Muscle of arm (tissue), 1 donor: ENCODE measurements at regions not wholly inside any gene's neighbourhood (a gene's known extent, or its start where the extent isn't known, plus 50 kb on each side); places are given as distances from the start of the nearest gene placed in this dataset.
"Not testable (repeated sequence)": the region's sequence is repeated elsewhere in the genome, so short reads cannot be mapped to it uniquely, and the experiment has no call there.

ENCODE experiments used
- DNase-seq: peaks from one replicate; pipeline ENCODE4 v3.0.0-alpha.2; 2013

DNA sequence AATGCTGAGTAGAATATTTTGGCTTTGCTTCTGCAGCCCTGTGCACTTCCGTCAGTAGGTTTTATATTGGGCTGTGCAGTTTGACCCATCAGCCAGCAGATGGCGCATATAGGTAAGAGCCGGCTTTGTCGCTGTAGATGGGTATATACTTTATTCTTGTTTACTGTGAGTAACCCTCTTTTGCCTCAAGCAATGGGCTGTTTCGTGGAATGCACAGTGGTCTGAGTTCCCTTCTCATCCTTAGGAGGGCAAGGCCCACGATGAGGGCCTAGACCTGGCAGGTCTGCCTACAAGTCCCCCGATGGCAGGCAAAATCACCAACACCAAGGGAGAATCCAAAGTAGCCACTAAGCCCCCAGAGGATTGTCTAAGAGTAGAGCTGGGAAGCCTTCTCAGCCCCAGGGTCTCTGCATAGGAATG lies 1002.9 kb upstream of the KCND2 start:
- DNase-seq = peak; percentile 41

DNA sequence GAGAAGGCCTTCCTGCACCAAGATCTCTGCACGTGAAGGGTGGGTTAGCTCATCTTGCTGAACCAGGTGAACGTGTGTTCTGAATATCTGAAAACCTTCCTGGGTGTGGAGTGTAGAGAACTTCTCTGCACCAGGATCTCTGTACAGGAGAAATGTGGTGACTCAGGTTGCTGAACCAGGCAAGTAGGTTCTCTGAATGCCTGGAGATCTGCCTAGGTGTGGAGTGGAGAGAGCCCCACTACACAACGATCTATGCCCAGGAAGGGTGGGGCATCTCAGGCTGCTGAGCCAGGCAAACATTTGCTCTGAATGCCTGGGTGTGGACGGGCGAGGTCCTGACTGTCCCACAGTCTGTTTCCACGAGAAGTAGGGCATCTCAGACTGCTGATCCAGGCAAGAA lies 1002.3 kb upstream of the KCND2 start:
- no peak for DNase-seq

DNA sequence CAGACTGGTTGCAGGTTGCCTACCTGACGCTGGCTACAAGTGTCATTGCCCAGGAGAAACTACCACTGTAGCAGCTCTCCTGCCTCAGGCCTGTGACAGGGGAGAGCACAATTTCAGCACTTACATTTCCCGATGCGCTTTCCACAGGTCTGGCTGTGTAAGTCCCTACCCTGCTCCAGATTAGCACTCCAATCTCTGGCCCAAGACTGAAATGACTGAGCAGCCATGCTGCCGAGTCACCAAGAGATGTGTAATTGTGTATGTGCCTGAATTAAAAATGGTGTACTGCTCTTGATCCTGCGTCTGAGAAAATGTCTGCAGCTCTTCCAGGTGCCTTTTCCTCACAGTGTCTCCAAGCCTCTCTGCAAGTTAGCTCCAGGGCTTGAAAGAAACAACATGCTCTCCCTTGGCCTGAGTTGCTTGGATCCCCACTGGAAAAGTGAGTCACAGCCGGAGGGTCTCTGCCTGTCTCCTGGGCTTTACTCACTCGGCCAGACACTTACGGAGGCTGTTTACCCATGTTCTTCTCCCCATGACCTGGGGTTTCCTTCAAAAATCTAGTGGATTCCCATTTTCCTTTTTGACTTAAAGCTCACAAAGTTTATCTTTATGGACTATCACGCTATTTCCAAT lies 1001.7 kb upstream of the KCND2 start:
- no peak for DNase-seq

DNA sequence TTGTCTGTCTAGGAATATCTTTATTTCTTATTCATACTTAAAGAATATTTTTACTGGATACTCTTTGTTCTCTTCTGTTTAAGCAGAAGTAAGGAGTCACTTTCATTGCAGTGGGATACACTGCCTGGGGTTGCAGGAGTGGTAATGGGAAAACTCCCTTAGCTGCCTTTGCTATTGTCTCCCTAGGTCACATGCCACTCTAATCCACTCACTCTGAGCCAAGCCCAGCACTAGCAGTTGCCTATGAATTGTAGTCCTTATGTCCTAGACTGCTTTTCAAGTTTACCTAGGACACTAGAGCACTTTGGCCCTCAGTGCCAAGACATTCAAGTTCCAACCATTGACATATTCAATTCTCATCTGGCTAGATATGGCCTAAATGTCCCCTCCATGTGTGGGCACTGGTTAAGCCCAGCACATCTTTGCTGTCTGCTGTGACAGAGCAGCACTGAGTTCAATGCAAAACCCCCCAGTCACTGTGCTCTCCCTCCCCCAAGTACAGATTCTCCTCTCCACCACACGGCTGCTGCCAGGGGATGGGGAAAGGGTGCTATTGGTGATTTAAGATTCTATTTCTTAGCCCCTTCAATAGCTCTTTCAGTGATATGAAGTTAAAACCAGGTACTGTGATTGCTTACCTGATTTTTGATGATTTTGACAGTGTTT lies 991.7 kb upstream of the KCND2 start:
- DNase-seq = no peak

DNA sequence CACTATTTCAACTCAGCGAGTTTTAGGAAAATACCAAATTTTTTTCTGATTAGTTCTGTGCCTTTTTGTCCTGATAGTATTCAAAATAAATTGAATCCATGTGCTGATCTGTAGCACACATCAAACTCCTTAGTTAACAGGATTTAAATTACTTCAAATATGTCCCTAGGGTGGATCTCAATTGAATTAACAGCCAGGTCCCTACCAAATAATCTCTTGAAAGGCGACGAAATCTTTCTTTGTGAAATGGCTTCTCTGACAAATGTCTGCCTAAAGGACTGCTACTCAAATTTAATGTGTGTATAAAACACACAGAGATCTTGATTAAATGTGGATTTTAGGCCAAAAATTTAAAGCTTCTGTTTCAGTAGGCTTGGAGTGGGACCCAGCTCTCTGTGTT lies 989.6 kb upstream of the KCND2 start:
- no peak for DNase-seq

DNA sequence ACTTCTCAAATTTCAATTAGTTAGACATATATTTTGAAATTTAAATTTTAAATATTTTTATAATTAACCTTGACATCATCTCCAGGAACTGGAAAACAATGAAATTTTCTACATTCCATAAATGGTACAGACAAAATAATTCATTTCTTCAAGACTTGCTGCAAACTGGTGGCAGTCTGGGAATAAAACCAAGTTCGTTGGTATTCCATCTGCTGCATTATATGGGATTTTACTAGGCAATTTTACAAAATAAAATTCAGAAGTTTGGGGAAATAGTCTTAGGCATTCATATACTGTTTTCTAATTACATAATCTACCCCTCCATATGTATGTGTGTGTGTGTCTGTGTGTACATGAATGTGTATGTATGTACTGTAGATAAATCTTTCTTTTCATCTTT lies 984.6 kb upstream of the KCND2 start:
- DNase-seq = no peak

DNA sequence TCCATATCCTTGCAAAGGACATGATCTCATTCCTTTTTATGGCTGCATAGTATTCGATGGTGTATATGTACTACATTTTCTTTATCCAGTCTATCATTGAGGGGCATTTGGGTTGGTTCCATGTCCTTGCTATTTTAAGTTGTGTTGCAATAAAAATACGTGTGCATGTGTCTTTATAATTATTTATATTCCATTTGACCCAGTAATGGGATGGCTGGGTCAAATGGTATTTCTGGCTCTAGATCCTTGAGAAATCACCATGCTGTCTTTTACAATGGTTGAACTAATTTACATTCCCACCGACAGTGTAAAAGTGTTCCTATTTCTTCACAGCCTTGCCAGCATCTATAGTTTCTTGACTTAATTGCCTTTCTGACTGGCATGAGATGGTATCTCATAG lies 972.6 kb upstream of the KCND2 start:
- DNase-seq = not testable (repeated sequence)

DNA sequence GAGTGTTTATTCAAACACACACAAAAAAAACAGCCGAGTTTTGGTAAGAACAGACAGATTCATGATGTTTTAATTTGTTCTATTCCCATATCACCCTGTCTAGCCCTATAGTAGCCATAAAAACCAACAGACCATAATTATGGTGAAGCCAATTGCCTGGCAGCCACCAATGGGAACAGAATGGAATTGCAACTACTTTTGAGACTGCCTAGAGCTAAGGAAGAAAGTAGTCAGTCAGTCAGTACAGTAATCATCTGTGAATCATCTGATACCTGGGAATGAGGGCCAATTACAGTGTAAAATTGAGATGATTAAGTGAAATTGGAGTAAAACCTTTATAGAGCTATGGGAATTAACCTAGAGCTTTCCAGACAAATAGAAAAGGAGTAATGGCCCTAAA lies 952.7 kb upstream of the KCND2 start:
- DNase-seq = no peak

DNA sequence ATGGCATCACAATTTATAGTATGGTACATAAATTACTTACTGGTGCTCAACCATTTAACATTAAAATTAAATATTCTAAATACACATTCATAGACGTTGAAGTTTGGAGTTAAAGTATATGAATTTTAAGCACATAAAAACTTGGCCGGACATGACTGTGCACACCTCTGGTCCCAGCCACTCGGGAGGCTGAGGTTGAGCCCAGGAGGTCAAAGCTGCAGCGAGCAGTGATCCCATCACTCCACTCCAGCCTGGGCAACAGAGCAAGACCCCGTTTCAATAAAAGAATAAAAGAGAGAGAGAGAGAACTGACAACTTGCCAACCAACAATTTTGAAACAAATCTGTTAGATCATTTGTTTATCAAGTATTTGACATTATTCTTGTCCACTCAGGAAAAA lies 943.3 kb upstream of the KCND2 start:
- no peak for DNase-seq

DNA sequence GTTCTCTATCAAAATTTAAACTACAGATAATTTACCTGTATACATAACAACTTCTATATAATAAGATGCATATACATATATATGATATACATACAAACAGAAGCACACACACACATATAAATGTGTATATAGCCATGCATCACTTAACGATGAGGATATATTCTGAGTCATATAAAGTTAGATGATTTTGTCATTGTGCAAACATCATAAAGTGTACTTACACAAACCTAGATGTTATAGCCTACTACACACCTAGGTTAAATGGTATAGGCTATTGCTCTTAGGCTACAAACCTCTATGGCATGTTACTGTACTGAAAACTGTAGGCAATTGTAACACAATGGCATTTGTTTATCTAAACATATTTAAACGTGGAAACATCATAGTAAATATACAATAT lies 937.6 kb upstream of the KCND2 start:
- DNase-seq = no peak

DNA sequence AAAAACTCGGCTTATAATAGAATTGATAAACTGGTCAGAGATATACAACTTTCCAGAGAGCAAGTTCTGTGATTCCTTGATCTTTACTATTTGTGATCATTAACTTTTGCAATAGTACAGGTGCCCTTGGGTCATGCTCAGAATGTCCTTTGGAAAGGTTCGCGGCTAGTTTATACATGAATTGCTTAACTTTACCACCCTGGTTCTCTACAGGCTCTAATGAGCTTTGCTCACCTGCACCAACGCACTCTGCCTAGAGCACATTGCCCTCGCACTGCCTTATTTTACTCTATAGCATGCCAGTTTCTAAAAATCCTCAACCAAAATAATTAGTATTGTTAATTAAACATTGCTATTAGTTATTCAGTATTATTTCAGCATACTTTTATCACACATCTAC lies 931.2 kb upstream of the KCND2 start:
- DNase-seq = no peak

DNA sequence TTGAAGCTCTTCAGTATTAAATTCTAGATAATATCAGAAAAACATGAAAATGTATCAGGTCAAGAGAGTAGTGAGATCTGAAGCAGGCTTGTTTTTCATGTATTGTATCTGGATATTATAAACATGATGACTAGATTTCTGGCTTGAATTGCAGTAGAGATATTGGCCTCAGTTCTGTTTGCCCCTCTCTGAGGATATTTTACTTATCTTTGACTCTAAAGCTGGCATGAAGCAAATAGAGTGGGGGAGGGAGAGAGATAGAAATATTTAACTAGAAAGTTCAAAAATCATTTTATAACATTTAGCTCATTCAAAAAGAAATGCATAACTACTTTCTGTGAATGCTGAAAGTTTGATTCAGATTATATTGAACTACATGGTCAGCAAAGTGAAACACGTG lies 929.7 kb upstream of the KCND2 start:
- DNase-seq = no peak

DNA sequence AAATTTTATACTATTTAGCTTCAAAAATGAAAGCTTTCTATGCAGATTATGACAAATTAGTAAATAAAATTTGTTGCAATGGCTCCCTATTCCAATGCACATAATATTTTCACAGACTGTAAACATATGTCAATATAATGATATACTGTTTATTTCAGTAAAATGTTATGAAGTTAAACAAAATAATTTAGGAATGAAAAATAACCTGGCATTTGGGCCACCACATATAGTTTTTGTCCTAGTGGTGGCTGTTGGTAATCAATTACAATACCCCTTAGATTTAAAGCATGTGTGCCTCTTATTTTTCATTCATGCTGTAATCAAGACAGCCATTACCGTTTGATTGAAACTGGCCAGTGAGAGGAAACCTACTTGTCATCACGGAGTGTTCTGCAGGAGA lies 928.5 kb upstream of the KCND2 start:
- DNase-seq = no peak

DNA sequence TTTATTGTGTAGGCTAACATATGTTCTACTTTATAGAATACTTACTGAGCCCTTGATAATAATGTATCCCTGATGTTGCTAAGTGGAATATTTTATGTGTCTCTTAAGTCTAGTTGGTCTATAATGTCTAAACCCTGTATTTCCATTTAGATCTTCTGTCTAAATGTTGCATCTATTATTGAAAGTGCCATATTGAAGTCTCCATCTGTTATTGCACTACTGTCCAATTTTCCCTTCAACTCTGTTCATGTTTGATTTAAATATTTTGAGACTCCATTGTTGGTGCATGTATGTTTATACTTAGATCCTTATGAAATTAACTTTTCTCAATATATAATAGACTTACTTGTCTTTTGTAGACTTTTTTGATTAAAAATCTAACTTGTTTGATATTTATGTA lies 924.5 kb upstream of the KCND2 start:
- DNase-seq = no peak

DNA sequence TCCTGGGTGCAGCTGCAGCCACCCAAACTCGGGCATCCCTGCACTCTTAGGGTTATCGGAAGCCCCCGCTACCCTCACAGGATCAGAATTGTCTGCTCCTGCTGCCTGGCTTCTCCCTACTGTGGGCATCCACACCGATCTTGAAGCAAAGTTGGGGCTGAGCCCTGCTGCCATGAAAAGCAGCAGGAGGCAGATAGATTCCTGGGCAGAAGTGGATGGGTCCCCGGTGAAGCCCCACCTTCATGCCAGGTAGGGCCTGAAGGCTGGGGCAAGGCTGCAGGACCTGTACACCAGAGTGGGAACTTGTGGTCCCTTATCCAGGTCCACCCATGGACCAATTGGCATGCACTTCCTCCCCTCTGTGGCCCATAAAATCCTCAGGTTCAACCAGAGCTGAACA lies 922.6 kb upstream of the KCND2 start:
- no peak for DNase-seq

DNA sequence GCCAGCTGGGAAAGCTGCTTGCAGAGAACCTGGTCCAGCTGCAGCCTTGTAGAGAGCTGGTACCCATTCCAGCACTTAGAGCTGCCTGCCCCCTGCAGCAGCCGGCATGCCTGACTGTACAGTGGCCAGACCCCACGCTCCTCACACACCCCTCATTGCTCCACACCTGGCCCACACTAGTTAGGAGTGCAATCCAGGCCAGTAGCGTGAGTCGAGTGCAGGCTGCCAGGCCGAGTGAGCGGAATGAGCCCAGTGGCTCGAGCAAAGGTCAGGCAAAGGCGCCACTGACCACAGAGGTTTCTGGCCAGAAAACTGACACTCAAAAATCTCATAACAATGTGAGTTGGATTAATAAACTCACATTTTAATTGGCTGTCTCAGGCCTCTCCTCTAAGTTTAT lies 921.7 kb upstream of the KCND2 start:
- no peak for DNase-seq

DNA sequence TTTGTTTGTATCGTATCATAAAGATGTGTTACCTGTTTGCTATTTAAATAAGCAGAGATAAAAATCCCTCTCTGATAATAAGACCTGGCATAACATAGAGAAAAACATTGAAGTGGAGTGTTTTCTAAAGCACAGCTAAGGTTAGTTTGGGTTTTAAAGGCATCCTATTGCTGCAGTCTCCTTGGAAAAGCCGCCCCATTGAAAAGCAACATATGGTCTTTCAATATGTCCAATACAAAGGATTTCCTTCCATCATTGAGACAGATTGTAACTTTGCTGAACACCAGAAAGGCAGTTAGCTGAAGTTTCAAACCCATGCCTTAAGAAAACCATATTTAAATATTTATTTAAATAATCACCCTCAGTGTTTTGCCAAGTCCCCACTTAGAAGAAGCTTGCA lies 898.5 kb upstream of the KCND2 start:
- DNase-seq = no peak

DNA sequence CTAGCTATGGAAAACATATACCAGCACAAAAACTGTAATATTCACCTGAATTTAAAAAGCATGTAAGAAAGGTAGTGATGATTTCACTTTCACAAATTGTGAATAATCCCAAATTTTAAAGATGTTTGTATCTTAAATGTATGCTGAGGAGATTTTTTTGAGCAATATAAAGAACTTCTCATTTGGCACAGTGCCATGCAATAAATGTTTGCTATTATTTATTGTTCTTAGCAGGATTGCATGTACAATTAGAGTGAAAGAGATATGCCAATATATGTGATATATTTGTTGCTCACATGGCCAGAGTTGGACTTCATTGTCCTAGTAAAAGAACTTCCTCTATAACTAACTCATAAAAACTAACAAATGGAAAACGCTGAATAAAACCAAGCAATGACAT lies 895.1 kb upstream of the KCND2 start:
- no peak for DNase-seq

DNA sequence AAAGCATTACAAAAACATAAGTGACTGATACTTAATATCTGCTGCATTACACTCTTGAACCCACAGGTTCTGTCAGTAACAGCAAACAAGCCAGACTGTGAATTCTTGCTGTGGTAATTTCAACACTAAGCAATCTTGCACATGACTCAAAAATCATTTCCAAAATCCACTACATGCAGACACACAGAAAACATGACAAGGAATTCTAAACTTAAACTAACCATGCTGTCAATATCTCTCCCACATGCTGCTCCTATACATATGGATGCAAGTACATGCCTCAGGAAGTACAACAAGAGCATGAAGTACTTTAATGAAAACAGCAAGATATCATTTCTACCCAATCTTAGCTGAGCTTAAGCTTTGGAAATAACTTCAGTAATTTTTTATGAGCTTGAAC lies 890.2 kb upstream of the KCND2 start:
- no peak for DNase-seq

DNA sequence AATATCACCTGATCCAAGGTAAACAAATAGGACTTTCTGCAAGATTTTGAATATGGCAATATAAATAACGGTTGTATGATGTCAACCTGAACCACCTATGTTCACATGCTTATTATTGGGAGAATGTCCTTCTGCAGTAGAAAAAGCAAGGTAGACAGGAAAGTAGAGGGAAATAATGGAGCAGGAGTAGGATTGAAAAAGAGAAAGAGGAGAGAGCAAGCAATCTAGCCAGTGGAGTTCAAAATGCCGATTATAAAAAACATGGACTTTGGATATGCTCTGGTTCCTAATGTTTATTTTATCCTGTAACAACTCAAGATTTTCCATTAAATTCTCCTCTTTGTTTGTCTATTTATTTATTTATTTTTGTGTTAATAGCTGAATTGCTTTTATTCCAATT lies 878.0 kb upstream of the KCND2 start:
- DNase-seq = no peak

DNA sequence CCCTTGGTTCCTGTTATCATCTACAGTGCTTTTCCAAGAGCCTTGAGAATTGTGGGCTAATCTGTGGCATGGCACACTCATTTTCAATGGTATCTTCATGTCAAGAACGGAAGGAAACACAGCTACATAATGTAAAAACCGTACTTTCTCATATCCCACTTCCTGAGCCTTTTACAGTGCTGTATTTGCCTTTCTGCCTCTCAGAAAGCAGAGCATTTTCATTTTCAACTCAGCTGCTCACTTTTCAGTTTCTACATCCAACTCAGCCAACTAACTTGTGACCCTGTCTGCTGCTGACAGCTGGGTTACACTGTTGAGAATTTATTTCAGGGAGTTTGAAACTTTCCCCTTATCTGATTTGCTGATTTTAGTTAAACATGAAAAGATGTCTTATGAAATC lies 875.8 kb upstream of the KCND2 start:
- no peak for DNase-seq

DNA sequence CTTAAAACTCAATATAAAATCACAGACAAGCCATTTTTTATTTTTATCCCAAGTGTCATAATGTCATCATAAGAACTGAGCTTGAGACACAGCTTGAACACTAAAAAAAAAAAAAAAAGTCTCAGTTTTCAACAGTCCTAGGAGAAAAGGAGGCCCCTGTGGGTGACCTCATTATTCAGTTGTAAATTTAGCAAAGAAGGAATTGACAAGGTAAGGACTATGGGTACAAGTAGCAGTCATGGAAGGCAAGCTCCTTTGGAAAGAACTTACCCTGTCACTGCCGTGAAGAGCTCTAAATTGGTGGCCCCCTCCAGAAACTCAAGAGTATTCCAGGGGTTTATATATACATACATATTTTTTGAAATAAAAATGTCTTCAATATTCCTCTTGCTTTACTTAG lies 864.4 kb upstream of the KCND2 start:
- DNase-seq = no peak

DNA sequence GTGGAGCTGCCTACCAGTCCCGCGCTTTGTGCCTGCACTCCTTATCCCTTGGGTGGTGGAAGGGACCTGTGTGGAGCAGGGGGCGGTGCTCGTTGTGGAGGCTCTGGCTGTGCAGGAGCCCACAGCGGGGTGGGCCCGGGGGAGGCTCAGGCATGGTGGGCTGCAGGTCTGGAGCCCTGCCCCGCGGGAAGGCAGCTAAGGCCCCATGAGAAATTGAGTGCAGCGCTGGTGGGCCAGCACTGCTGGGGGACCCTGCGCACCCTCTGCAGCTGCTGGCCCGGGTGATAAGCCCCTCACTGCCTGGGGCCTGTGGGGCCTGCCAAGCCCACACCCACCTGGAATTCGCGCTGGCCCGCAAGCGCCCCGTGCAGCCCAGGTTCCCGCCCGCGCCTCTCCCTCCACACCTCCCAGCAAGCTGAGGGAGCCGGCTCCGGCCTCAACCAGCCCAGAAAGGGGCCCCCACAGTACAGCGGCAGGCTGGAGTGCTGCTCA lies 859.6 kb upstream of the KCND2 start:
- DNase-seq = no peak

DNA sequence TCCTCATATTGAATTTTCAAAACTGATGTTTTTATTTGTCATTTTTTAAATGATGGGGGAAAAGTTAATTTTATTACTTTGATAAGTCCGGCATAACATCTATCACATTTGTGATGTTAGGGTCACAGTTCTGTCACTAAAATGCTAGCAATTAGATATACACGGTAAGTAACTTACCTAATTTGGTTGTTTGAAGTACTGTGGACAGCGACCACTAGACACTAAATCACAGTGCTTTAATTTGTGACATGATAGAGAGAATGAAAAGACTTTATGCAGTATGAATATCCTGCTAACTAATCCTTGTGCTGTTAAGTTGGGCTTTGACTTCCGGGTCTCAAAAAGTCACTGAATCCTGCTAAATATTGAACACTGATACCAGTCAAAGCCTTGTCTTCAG lies 857.3 kb upstream of the KCND2 start:
- no peak for DNase-seq
